Occipital lobe (tissue), 1 donor: ENCODE measurements at regions not wholly inside any gene's neighbourhood (a gene's known extent, or its start where the extent isn't known, plus 50 kb on each side); places are given as distances from the start of the nearest gene placed in this dataset.

Experiments
- DNase-seq: peaks from one replicate; lab custom pipeline; 2025; lab: John Stamatoyannopoulos, UW

DNA sequence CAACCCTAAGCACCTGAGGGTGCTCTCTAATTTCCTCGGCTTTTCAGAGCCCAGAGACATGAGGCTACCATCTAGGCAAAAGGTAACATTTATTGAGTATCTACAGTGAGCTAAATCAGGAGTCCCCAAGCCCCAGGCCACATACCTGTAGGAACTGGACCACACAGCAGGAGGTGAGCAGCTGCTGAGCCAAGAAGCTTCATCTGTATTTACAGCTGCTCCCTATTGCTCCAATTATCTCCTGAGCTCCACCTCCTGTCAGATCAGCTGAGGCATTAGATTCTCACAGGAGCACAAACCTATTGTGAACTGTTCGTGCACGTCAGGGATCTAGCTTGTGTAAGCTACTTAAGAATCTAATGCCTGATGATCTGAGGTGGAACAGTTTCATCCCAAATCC, 70.2 kb downstream of the RND3 start:
- no peak for DNase-seq

DNA sequence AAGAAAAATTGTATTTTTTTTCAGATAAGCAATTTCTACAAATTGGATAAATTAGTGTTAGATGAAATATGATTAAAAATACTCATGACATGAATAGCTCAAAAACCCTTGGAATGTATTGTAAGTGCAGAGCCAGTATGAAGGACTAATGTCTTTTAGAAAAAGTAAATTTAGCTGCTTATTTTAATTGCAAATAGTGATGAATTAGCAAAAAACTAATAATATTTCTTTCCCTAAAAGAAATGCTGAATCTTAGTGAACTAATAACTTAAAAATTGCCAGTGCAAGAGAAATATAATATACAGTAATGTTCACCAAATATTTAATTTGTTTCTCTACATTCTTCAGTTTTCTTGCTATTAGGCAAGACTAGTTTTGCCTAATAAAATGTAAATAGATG, 72.4 kb downstream of the RND3 start:
- DNase-seq: no peak

DNA sequence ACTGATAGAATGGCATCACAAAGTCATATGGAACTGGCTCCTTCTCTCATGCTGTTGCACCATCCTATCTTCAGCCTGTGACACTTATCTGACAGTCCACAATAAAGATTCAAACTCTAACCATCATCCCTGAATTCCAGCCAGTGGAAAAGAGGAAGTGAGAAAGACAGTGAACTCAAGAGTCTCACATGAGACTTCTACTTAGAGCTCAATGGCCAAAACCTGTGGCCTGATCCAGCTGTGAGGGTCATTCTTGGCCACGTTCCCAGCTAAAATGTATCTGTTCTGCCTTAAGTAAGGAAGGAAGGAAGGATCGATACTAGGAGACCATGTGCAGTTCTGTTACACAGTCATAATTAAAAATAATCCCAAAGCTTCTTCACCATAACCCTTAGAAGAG, 73.6 kb downstream of the RND3 start:
- no peak for DNase-seq

DNA sequence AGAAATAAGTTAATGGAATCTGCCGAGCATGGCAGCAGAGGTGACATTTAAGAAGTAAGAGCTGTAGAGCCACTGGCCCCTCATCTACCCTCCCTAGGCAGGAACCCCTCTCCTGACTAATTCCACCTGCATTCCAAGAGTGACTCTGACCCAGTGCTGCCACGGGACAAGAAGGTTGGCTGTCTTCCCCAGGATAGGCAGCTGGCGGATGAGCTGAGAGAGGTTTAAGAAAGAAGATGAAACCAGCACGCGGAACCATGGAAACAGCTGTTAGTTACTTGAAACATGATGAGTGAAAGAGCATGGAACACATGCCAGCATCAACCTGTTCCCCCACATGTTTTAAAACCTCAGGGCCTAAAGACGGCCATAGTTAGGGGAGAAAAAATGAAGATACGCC, 74.1 kb downstream of the RND3 start:
- no peak for DNase-seq

DNA sequence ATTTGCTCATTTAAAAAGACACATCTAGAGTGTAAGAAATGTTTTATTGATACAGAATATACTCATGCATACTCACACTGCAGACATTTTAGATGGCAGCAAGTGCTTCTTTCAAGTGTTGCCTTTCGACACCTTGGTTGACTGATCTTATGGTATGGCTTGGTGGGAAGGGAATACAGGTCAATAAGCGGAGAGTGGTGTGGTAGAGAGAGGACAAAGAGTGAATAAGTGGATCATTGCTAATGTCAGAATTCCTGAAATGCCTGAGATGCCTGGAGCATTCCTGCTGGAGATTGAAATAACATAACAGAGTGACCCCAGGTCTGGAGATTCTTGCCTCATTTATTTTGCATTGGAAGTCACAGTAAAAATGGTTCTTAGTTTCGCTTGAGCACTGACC, 76.7 kb downstream of the RND3 start:
- no peak for DNase-seq

DNA sequence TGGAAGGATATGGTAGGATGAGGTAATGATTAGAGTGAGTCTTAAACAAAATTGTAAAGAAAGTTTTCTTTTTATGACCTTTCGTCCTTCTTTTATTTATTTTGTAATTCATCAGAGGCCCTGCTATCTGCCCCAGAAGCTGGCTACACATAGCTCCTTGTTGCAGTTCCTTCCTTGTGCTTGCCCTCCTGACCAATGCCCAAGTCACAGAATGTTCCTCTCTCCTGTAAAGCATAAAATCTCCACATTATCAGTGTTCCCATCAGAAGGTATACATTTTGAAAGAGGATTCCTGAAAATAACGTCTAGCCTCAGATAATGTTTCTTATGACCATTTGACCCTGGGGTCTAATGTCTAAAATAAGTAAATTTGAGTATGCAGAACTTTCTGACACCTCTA, 78.3 kb downstream of the RND3 start:
- DNase-seq: no peak

DNA sequence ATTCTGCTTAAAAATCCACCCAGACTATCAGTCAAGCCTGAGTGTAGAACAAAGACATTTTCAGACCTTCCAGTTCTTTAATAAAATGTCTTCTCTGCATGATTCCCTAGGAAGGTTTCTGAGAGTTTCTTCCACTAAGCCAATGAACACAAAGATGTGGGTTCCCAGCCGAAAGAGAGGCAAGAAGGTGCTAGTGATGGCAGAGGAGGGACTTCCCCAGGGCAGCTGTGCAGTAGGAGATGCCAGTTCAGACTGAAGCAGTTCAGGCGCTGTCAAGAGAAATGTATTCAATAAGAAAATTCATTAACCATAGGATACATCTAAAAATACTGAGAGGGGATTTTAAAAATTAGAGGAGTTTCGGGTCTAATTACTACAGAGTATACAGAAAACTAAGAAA, 83.3 kb downstream of the RND3 start:
- no peak for DNase-seq

DNA sequence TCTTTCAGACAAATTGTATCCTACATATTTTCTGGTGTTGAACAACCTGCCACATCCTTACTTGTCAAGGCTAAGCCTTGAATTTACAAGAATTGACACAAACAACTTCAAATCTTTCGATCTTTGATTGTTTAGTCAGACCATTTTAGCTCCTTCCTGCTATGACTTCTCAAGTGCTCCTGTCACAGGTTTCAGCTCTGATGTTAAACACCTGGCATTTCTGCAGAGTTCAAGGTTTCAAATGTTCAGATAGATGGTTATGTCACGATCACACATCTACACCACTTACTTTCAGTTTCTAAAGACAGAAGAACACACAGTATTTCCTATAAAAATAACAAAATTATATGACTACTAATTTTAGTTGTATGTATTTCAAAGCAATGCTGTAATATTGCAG, 84.0 kb downstream of the RND3 start:
- DNase-seq: no peak

DNA sequence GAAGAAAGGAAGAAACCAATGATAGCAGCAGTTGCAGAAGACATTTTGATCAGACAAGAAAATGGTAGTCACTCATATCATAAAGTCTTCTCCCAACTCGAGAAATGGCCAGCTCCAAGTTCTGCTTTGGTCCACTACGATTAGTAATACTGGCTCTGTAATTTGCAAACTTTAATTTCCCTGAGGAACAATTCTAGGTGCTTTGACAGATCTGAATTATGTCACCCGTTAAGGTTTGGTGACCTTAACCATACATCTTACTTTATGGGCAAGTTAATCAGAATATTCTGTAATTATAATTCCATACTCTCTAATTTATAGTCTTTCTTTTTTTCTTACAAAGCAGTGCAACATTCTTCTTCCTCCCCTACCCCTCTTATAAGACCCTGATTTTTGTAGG, 84.5 kb downstream of the RND3 start:
- no peak for DNase-seq

DNA sequence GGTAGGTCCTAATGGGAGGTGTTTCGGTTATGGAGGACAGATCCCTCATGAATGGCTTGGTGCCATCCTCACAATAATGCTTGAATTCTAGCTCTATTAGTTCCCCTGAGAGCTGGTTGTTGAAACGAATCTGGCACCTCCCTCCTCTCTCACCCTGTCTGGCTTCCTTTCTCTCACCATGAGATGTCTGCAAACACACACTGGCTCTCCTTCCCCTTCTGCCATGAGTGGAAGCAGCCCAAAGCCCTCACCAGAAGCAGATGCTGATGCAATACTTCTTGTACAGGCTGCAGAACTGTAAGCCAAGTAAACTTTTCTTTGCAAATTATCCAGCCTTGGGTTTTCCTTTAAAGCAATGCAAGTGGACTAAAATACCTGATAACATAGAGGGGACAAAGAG, 86.6 kb downstream of the RND3 start:
- no peak for DNase-seq

DNA sequence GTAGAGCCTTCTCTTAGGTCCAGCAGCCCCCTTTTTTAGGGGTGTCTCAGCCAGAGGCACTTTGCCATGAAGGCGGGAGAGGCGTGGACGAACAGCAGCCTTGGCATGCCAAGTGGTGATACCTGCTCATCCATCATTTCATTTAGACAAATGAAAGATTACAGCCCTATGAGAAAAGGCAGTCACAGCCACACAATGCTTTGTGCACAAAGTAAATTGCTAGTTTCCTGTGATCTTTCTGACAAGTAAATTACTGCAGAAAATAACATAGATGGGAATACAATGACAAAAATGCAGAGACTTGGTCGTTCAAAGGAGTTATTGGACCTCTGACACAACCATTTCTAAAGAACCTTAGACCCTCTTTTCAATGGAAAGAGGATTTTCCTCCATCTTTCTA, 94.9 kb downstream of the RND3 start:
- no peak for DNase-seq

DNA sequence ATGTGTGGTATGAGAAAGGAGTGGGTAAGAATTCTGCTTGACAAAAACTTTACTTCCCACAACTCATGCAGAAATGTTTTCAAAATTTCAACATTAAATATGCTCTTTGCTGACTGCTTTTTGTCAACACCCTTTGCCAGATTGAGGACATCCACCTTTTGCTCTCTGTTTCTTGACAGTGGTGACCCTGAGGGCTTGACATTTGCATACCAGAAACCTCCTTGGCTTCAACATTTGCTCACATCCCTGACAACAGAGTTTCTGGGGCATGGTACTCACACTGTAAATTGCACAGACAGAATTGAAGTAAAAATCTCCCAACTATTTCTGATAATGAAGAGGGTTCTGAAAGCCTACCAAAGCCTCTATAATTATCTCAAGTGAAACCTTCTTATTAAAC, 95.7 kb downstream of the RND3 start:
- no peak for DNase-seq

DNA sequence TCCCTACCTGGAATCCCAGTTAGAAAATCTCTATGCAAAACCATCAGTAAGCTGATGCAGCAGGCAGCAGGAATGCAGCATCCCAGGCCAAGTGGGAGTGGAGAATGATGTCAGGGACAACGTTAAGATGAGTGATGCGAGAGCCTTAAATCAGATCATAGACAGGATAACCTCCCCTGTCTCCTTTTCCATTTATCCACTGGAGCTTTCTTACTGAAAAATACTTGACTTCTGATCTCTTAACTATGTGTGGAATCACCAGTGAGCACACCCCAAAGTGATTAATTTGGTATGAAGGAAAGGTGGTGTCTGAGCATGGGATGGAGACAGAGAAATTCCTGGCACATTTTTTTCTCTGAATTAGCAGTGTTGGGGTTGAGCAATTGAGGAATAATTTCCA, 98.0 kb downstream of the RND3 start:
- DNase-seq: no peak

DNA sequence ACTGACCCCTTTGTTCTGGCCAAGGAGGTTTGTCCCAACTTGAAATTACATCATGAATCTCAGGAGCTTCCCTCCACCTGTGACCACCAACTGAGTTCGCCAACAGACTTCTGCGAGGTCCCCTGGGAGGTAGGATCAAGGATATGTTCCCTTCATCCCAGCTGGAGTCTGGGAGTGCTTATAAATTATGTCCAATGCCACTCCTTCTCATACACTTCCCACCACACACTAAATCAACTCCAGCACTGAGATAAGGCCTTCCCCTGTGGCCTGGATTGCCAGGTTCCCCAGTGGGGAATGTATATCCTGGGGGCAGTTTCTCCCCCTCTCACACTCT, 99.2 kb downstream of the RND3 start:
- DNase-seq: no peak

DNA sequence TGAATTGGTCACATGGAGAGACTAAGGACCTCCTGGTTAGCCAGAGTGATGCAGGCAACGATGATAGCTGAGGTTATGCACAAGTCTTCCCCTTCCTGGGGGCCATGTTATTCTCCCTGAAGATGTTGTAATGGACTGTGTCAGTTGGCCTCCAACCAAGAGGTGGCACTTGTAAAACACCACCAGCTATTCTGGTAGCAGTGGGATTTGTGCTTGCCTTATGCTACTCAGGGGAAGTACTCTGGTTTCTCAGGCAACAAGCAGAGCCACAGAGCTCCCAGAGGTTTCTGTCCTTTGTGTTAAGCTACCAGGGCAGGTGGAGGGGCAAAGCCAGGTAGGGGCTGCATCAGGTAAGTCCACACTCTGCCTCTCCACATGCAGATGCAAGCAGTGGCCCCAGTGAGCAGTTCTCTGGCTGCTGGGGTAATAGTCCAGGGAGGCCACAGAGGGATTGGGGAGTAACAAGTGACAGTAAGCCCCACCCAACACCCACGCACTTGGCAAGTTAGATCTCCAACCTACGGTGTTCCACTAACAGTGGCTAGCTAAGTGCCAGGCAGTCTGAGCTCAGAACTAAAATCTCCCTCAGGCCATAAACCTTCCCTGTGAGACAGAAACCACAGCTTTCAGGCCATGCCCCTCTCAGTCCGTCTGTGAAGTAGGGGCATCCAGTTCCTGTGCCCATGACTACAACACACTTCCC, 99.7 kb downstream of the RND3 start:
- DNase-seq: no peak

DNA sequence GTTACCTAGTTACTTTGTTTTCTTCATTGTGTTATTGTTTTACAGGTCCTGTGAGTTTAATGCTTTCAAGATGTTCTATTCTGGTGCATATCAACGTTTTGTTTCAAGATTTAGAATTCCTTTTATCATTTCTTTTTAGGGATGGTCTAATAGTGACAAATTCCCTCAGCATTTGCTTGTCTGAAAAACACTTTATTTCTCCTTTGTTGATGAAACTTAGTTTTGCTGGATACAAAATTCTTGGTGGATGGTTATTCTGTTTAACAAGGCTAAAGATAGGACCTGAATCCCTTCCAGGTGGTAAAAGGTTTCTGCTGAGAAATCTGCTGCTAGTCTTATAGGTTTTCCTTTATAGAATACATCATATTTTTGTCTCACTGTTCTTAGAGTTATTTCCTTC, 102.3 kb downstream of the RND3 start:
- no peak for DNase-seq

DNA sequence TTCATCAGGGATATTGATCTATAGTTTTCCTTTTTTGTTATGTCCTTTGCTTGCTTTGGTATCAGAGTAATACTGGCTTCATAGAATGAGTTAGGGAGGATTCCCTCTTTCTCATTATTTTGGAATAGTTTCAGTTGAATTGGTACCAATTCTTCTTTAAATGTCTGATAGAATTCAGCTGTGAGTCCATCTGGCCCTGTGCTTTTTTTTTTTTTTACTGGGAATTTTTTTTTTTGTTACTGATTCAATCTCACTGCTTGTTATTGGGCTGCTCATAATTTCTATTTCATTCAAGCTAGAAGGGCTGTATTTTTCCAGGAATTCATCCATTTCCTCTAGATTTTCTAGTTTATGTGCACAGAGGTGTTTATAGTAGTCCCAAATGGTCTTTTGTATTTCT, 103.9 kb downstream of the RND3 start:
- DNase-seq: no peak

DNA sequence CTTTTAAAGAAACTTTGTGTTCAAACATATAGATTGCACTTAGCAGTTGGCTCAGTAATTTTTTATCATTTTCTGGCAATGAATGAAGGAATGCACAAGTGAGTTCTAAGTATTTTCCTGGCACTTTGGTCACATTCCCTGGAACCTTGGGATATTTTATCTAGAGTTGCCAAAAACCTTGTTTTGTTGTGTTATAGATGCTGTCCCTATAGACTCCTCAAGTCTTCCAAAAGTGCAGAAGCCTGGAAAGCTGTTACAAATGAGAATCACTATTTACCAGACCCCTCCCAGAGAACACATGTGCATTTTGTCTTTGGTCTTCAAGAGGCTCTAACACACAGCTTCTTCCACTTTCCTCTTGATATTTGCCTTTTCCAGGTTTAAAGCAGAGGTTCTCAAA, 108.3 kb downstream of the RND3 start:
- no peak for DNase-seq

DNA sequence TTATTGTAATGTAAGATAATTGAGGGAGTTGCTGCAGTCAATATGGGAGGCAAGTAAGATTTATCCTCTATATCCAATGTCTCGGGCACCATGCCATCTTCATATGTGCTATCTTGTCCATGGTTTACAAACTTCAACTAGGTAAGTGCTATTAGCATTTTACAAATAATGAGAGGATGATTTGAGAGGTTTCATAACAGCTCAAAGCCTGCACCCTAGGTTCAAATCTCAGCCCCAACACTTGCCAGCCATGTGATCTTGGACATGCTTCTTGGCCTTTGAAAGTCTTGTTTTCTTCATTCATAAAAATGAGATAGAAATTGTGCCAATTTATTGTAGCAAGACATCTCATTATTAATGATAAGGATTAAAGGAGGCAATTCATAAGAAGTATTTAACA, 108.8 kb downstream of the RND3 start:
- no peak for DNase-seq

DNA sequence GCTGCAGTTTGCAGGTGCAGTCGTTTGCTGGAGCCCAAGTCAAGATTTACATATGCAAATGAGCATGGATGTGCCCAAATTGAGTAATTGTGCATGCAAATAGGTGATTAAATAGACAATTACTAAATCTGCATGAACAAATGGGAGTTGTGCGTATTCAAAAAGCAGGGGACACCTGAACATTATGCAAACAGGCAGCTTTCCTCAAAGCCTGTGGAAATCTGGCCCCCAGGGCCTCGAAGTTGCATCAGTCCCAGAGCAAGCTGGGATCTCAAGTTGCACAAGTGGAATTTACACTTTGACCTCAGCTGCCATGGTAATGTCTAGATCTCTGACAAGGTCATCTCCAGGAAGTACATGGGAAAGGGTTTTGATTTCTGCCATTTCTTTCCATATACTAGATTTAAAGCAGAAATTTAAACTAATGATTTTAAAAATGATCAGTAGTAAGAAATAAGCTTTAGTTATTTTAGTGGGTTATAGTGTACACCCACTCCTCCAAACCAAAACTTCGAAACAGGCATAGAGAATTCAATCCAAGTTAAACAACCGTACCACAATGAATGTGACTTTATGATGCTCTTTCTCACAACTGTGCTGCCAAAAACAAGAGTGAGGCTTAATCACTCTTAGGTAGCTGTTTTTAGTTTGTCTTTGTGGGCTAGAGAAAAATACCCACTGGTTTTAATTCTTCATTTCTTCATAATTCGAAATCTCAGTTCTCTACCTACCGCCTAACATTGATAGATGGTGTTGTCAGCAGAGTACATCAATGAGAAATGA, 110.7 kb downstream of the RND3 start:
- no peak for DNase-seq

DNA sequence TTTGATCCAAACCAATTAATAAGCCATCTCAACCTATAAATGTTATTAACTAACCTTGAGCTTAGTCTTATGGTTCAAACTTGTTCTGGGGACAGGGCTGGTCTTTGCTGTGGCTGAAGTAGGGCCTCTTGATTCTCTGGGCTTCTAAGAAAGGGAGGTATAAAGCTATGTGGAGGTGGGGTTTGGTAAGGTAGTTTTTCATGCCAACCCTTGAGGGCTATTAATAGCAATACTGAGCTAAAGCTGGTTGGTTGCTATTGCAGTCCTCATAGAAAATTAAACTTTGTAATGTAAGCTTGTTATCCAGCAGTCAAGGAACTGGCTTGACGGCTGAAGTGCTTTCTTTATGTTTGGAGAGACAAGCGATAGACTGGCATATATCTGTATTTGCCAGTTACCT, 112.1 kb downstream of the RND3 start:
- DNase-seq: no peak

DNA sequence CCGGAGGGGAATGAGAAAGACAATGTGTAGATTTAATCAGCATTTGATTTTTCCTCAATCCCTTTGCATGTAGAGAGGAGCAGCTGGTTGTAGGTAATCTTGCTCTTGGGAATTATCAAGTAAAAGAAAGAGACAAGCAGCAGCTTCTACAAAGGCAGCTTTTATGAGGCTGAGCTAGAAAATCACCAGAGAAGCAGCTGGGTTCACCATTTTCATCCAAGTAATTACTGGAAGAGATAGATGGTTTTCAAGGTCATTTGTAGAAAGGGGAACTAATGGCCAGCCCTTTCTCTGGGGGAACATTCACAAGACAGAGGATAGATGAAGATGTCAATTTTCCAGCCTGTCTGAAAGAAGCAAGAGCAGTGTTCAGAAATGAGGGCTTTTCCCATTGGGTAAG, 113.0 kb downstream of the RND3 start:
- no peak for DNase-seq

DNA sequence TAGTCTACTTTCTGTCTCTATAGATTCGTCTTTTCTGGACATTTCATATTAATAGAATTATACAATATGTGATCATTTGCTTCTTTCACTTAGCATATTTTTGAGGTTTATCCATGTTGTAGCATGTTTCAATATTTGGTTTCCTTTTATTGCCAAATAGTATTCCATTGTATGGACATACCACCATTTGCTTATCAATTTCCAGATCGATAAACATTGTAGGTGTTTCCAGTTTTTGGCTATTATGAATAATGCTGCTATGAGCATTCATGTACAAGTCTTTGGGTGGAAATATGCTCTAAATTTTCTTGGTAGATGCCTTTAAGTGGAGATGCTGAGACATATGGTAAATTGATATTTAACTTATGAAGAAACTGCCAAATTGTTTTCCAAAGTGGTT, 114.1 kb downstream of the RND3 start:
- DNase-seq: no peak
